ENCODE measurements at regions not wholly inside any gene's neighbourhood (a gene's known extent, or its start where the extent isn't known, plus 50 kb on each side); places are given as distances from the start of the nearest gene placed in this dataset.

GRCh38 chr4:62591756-62592155 lies 1391.6 kb downstream of the ADGRL3 start:
- Histone ChIP-seq H4K8ac (ENCODE audit: low read depth in 2 of 2, low read length in 2 of 2) (no peak overlapping the region), H3K4me1 (ENCODE audit: control insufficient read depth, insufficient read depth, low read length) (no peaks in the 10 kb centered on the region), H3K9ac (ENCODE audit: low read depth, low read length) (no peak overlapping the region), H2AFZ (replicated peaks; ENCODE audit: low read length, poor library complexity) (no peak overlapping the region), H2BK120ac (ENCODE audit: low read depth, low read length) (no peak overlapping the region), H4K5ac (ENCODE audit: low read depth, low read length) (no peak overlapping the region), H3K9me3 (ENCODE audit: control insufficient read depth, insufficient read depth, low read length) (peaks cover 7% of the 10 kb centered on the region), H2BK20ac (ENCODE audit: low read depth, low read length) (no peak overlapping the region), H2BK15ac (ENCODE audit: low read depth, low read length) (no peak overlapping the region), H3K56ac (ENCODE audit: extremely low read depth, insufficient read depth, low read length) (no peak overlapping the region), H3K4me2 (ENCODE audit: low read depth, low read length) (no peak overlapping the region), H3K27me3 (ENCODE audit: control insufficient read depth, insufficient read depth, low read length) (no peaks in the 10 kb centered on the region), H3K14ac (replicated peaks; ENCODE audit: low read depth, low read length) (no peak overlapping the region), H2AK5ac (ENCODE audit: low read depth, low read length) (no peak overlapping the region), H3K79me1 (ENCODE audit: low read depth in 1 of 2, low read length in 2 of 2) (no peaks in the 10 kb centered on the region), H3K4ac (ENCODE audit: low read depth, low read length) (no peak overlapping the region), H4K20me1 (ENCODE audit: insufficient read depth, low read length) (no peaks in the 10 kb centered on the region), H3K18ac (ENCODE audit: low read depth, low read length) (no peak overlapping the region), H2AK9ac (replicated peaks; ENCODE audit: low read depth, low read length, poor library complexity) (no peak overlapping the region), H2BK5ac (ENCODE audit: low read depth, low read length, poor library complexity, severe bottlenecking) (no peak overlapping the region), H3K23ac (ENCODE audit: low read depth, low read length) (no peak overlapping the region), H4K91ac (ENCODE audit: insufficient read depth, low read depth, low read length) (no peak overlapping the region), H3K9me1 (ENCODE audit: insufficient read depth, low read length) (no peaks in the 10 kb centered on the region), H3K4me3 (ENCODE audit: insufficient read depth, low read depth, low read length) (no peak overlapping the region), H3K36me3 (ENCODE audit: control insufficient read depth, insufficient read depth, low read length) (no peaks in the 10 kb centered on the region), H3K27ac (ENCODE audit: insufficient read depth, low read length) (no peak overlapping the region)
- dilution Hi-C loops (cut with HindIII; ENCODE audit: low sequenced_read_pairs, unreplicated experiment) (no loop called here), intact Hi-C loops (cut with micrococcal nuclease) (no loop called here), in situ Hi-C loops (cut with MboI; ENCODE audit: low sequenced_read_pairs) (no loop called here)
- ChIA-PET CTCF (no interaction called here), POLR2A (ENCODE audit: unreplicated experiment) (no interaction called here)
- TF ChIP-seq, protein P1, sequence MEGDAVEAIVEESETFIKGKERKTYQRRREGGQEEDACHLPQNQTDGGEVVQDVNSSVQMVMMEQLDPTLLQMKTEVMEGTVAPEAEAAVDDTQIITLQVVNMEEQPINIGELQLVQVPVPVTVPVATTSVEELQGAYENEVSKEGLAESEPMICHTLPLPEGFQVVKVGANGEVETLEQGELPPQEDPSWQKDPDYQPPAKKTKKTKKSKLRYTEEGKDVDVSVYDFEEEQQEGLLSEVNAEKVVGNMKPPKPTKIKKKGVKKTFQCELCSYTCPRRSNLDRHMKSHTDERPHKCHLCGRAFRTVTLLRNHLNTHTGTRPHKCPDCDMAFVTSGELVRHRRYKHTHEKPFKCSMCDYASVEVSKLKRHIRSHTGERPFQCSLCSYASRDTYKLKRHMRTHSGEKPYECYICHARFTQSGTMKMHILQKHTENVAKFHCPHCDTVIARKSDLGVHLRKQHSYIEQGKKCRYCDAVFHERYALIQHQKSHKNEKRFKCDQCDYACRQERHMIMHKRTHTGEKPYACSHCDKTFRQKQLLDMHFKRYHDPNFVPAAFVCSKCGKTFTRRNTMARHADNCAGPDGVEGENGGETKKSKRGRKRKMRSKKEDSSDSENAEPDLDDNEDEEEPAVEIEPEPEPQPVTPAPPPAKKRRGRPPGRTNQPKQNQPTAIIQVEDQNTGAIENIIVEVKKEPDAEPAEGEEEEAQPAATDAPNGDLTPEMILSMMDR (conservative IDR thresholded peaks at IDR 0.05; ENCODE audit: low read depth, low read length) = no peak
- TF ChIP-seq NFE2L2 (IDR thresholded peaks at IDR 0.05; ENCODE audit: low read depth, low read length) (no peak), CHD1 (IDR thresholded peaks at IDR 0.05; ENCODE audit: low read depth, low read length) (no peak), CEBPB (IDR thresholded peaks at IDR 0.05; ENCODE audit: low read depth, low read length) (no peak), RFX5 (IDR thresholded peaks at IDR 0.05; ENCODE audit: low read depth, low read length) (no peak), RCOR1 (IDR thresholded peaks at IDR 0.05; ENCODE audit: insufficient replicate concordance, low read length) (no peak), RAD21 (IDR thresholded peaks at IDR 0.05; ENCODE audit: low read length) (no peak), USF2 (IDR thresholded peaks at IDR 0.05; ENCODE audit: low read depth, low read length) (no peak), MXI1 (IDR thresholded peaks at IDR 0.05; ENCODE audit: borderline replicate concordance, low read depth, low read length) (no peak), BHLHE40 (IDR thresholded peaks at IDR 0.05; ENCODE audit: low read depth, low read length) (no peak), POLR2A (IDR thresholded peaks at IDR 0.05; ENCODE audit: low read depth, low read length) (no peak), FOS (IDR thresholded peaks at IDR 0.05; ENCODE audit: low read depth, low read length) (no peak)
- TF ChIP-seq, protein P2, sequence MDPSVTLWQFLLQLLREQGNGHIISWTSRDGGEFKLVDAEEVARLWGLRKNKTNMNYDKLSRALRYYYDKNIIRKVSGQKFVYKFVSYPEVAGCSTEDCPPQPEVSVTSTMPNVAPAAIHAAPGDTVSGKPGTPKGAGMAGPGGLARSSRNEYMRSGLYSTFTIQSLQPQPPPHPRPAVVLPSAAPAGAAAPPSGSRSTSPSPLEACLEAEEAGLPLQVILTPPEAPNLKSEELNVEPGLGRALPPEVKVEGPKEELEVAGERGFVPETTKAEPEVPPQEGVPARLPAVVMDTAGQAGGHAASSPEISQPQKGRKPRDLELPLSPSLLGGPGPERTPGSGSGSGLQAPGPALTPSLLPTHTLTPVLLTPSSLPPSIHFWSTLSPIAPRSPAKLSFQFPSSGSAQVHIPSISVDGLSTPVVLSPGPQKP (IDR thresholded peaks at IDR 0.05; ENCODE audit: borderline replicate concordance, low read depth, low read length) = no peak
- WGBS, 2 experiments (ENCODE audit: extremely low coverage in 2 of 2, insufficient read length in 1 of 2) = no CpG with 5 or more reads among the region's 2 CpGs
- no peak for DNase-seq
- BruUV-seq (replicated peaks) = no TSS peak
- no peak for ATAC-seq (ENCODE audit: low read depth)

Measured in IMR-90 (cell line).